Neural cell (in vitro differentiated cells): ENCODE measurements at regions not wholly inside any gene's neighbourhood (a gene's known extent, or its start where the extent isn't known, plus 50 kb on each side); places are given as distances from the start of the nearest gene placed in this dataset.

Source experiments
- EP300 ChIP-seq: fragments of 450-650 bp; conservative IDR thresholded peaks from 2 replicates; pipeline ENCODE4 v1.6.1; 2014; ENCODE audit warnings: antibody characterized with exemption, mild to moderate bottlenecking, moderate library complexity; ENCODE audit not compliant: poor library complexity, severe bottlenecking
- EZH2 ChIP-seq: fragments of 200-600, 300-800 bp; shearing (Covaris generic), sonication (generic); IDR thresholded peaks from 2 replicates; pipeline ENCODE4 v1.6.1; 2014; ENCODE audit warnings: antibody characterized with exemption, low read length, borderline replicate concordance, mild to moderate bottlenecking; ENCODE audit not compliant: insufficient read depth, poor library complexity, severe bottlenecking
- SMC3 ChIP-seq: fragments of 450-650 bp; conservative IDR thresholded peaks from 2 replicates; pipeline ENCODE4 v1.6.1; 2014; ENCODE audit warnings: antibody characterized with exemption, mild to moderate bottlenecking, moderate library complexity; ENCODE audit not compliant: poor library complexity
- TF ChIP-seq, protein P1 (sequence below): fragments of 450-650 bp; IDR thresholded peaks from 2 replicates; pipeline ENCODE4 v1.5.1; 2014; ENCODE audit warnings: antibody characterized with exemption, mild to moderate bottlenecking, moderate library complexity; ENCODE audit not compliant: poor library complexity, severe bottlenecking

DNA sequence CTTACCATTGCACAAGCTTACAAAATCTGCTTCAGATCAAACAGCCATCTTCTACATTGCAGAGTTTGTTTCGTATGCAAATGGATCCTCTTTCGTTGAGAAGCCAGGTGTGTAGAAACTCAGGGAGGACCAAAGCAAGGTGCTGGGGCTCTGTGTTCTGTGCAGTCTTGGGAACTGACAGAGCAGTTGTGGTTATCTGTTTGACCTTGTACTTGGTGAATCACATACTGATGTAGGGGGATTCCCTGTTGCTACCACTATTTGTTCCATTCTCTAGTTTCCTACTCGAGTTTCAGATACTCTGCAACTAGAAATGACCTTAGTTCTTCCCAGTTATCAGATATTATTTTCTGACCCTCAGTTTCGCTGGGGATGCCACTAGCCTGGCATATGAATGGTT lies 95.2 kb upstream of the CLDN10 start:
- TF ChIP-seq, protein P1, sequence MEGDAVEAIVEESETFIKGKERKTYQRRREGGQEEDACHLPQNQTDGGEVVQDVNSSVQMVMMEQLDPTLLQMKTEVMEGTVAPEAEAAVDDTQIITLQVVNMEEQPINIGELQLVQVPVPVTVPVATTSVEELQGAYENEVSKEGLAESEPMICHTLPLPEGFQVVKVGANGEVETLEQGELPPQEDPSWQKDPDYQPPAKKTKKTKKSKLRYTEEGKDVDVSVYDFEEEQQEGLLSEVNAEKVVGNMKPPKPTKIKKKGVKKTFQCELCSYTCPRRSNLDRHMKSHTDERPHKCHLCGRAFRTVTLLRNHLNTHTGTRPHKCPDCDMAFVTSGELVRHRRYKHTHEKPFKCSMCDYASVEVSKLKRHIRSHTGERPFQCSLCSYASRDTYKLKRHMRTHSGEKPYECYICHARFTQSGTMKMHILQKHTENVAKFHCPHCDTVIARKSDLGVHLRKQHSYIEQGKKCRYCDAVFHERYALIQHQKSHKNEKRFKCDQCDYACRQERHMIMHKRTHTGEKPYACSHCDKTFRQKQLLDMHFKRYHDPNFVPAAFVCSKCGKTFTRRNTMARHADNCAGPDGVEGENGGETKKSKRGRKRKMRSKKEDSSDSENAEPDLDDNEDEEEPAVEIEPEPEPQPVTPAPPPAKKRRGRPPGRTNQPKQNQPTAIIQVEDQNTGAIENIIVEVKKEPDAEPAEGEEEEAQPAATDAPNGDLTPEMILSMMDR, result no peak
- no peak for TF ChIP-seq EP300
- TF ChIP-seq SMC3, result no peak
- no peak for TF ChIP-seq EZH2
